GM19043 (cell line): ENCODE measurements at regions not wholly inside any gene's neighbourhood (a gene's known extent, or its start where the extent isn't known, plus 50 kb on each side); places are given as distances from the start of the nearest gene placed in this dataset.
"Not testable (repeated sequence)": the region's sequence is repeated elsewhere in the genome, so short reads cannot be mapped to it uniquely, and the experiment has no call there.

Experiments
- ATAC-seq: cut with Tn5 transposase; IDR thresholded peaks from one replicate; pipeline ENCODE4 v1.9.1; 2021; ENCODE audit warnings: low read depth; ENCODE audit not compliant: unreplicated experiment

- ATAC-seq, result no peak
Measured at GRCh38 chr3:83251490-83251889, 1490.0 kb upstream of the GBE1 start.

GRCh38 chr3:83250613-83251012 lies 1489.2 kb upstream of the GBE1 start:
- no peak for ATAC-seq

- no peak for ATAC-seq
Measured at GRCh38 chr3:83248454-83248853, 1487.0 kb upstream of the GBE1 start.

GRCh38 chr3:83235180-83235814 lies 1473.9 kb upstream of the GBE1 start:
- ATAC-seq, result no peak

GRCh38 chr3:83233715-83234114 lies 1472.3 kb upstream of the GBE1 start:
- ATAC-seq, result no peak

- no peak for ATAC-seq
Measured at GRCh38 chr3:83230841-83231240, 1469.4 kb upstream of the GBE1 start.

- ATAC-seq, result no peak
Measured at GRCh38 chr3:83230376-83230775, 1468.9 kb upstream of the GBE1 start.

- no peak for ATAC-seq
Measured at GRCh38 chr3:83226751-83227150, 1465.3 kb upstream of the GBE1 start.

GRCh38 chr3:83224101-83224868 lies 1462.8 kb upstream of the GBE1 start:
- no peak for ATAC-seq

GRCh38 chr3:83218383-83219200 lies 1457.1 kb upstream of the GBE1 start:
- ATAC-seq, result no peak

- ATAC-seq, result not testable (repeated sequence)
Measured at GRCh38 chr3:83217595-83218118, 1456.2 kb upstream of the GBE1 start.

- no peak for ATAC-seq
Measured at GRCh38 chr3:83216919-83217594, 1455.6 kb upstream of the GBE1 start.

- no peak for ATAC-seq
Measured at GRCh38 chr3:83195243-83195642, 1433.8 kb upstream of the GBE1 start.

- no peak for ATAC-seq
Measured at GRCh38 chr3:83193526-83193925, 1432.1 kb upstream of the GBE1 start.

GRCh38 chr3:83189634-83190033 lies 1428.2 kb upstream of the GBE1 start:
- no peak for ATAC-seq

GRCh38 chr3:83169473-83169872 lies 1408.0 kb upstream of the GBE1 start:
- no peak for ATAC-seq

GRCh38 chr3:83150896-83151295 lies 1389.5 kb upstream of the GBE1 start:
- ATAC-seq, result no peak

GRCh38 chr3:83140983-83141382 lies 1379.5 kb upstream of the GBE1 start:
- ATAC-seq, result no peak

GRCh38 chr3:83131236-83131635 lies 1369.8 kb upstream of the GBE1 start:
- ATAC-seq, result no peak

GRCh38 chr3:83122774-83123350 lies 1361.4 kb upstream of the GBE1 start:
- ATAC-seq, result no peak
